ENCODE measurements at regions not wholly inside any gene's neighbourhood (a gene's known extent, or its start where the extent isn't known, plus 50 kb on each side); places are given as distances from the start of the nearest gene placed in this dataset.
"Not testable (repeated sequence)": the region's sequence is repeated elsewhere in the genome, so short reads cannot be mapped to it uniquely, and the experiment has no call there.

DNA sequence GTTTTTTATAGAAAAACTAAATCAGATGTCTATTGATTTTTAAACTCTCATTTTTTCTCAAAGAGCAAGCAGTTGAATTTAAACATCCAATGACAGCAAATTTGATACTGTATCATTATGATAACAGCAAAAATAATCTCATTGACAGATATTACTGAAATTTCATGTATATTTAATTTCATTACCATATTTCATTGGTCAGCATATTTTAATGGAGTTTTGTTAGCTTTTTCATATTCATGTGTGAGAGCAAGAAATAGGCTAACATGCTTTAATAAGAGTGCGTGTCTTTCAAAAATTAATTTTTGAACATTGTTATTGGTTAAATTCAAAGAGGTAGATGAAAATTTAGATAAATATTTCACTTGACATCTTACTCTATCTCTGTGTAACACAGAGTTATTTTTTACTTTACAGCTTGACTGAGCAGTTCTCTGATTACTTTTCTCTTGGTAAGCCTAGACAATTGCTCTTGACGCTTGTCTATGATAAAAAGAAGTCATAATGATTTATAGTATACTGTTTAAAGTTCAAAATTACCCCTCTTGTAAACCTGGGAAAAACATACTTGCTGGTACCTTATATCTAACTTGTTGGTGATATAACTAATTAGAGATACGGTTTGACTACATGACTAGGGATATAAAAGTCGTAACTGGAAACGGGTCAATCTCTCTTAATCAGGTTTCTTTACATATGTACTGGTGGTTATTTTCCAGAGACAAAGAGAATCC lies 732.3 kb upstream of the NCAM2 start:
- DNase-seq (ENCODE audit: low read depth, low spot score), result no peak
- H3K27ac ChIP-seq, result no peak overlapping the region

DNA sequence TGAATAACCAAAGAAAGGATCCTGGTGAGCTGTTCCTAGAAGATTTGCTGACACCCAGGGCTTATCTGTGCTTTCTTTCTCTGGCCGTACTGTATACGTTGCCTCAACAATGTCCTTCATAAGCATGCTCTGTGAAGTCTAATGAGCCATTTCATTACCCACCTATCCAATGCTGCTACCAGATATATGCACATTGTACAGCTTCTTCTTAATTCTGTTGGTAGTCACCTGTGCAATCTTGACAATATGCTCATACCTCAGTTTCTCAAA lies 731.8 kb upstream of the NCAM2 start:
- no peak for DNase-seq (ENCODE audit: low read depth, low spot score)
- no peak overlapping the region for H3K27ac ChIP-seq

DNA sequence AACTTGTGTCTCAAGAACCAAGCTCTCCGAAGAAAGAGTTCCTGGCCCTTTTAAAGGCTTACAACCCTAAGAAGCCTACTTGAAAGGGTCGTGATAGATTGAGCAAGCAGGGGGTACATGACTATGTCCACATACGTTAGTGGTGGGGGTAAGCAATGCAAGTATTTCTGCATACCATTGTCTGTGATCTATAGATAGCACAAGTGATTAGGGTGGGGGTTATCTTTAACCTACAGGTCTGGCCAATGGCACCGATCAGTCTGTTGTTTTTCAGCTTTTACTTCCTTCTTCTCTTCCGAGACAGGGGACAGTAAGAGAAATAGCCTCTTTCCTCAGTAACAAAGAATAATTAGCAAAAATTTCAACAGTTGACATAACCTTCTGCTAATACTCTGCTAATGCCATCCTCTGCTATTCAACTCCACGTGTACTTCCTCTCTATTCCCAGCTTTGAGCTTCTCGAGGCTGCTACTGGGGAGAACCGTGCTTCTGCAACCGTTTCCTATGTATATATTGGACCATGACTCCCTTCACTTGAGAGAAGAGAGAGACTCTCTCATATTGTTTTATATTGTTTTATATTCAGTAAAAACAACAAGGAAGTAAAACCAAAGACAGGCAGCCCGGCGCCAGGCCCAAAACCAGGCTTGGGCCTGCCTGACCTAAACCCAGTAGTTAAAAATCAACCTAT lies 727.7 kb upstream of the NCAM2 start:
- H3K27ac ChIP-seq, result no peak overlapping the region
- DNase-seq (ENCODE audit: low read depth, low spot score), result no peak

DNA sequence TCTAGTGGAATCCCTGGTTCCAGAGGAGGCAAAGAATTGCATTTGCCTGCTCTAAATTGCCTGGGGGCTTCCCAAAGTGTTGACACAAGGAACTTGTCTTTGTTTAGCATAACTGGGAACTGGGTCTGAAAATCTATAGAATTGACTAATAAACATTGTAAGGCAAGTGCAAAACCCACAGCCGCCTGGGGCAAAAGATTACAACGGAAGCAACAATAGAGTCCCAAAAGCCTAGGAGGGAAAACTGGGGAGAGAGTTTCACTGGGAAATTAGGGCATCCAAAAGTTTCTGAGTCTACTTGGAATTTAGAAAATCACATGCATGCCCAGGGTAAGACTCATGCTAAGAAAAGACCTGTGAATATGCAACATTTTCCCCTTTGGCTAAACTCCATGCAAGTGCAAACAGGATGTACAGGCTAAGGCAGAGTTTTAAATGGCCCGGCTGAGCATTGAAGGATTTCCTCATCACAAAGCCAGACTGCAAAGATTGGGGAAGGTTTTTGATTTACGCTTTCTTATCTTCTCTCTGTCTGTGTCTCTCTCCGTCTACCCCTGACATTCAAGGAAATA lies 725.3 kb upstream of the NCAM2 start:
- DNase-seq (ENCODE audit: low read depth, low spot score), result no peak
- H3K27ac ChIP-seq, result no peak overlapping the region

- DNase-seq (ENCODE audit: low read depth, low spot score), result no peak
Observed at GRCh38 chr21:20276377-20276776, 721.8 kb upstream of the NCAM2 start.

DNA sequence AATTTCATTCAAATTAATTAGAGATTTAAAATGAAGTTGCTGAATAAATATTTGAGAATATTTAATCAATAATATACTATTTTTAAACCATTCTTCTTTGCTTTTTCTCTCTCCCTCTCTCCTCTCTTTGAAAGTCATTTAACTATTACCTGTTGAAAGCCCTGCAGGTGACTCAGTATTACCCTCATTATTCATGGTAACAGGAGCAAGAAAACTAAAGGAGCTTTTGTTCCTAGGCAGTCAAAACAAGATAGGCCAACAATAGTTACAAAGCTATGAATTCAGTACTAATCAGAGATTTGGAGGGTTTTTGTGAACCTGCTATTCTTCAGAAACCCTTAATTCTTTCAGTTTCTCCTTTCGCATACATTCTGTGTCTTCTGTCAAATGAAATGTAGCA lies 721.3 kb upstream of the NCAM2 start:
- H3K27ac ChIP-seq, result no peak overlapping the region
- DNase-seq (ENCODE audit: low read depth, low spot score), result no peak

More at GRCh38 chr21:20276377-20276776, 721.8 kb upstream of the NCAM2 start:
- no peak overlapping the region for H3K27ac ChIP-seq

DNA sequence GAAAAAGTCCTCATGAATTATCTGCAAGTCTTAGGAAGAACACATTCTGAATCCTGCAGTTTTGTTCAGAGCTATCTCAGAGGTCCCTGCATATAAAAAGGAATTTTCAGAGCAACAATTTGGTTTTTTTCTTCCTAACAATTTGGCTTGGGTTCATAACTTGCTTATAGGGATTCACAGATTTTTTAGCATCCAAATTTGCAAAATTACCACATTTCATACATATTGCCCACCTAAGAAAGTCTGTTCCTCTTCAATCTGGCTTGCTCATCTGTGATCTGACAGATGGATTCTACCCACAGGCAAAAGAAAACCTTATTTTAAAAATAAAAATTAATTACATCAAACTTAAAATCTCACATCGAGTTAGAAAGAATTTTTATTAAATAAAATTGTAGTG lies 714.4 kb upstream of the NCAM2 start:
- DNase-seq (ENCODE audit: low read depth, low spot score), result no peak
- no peak overlapping the region for H3K27ac ChIP-seq

DNA sequence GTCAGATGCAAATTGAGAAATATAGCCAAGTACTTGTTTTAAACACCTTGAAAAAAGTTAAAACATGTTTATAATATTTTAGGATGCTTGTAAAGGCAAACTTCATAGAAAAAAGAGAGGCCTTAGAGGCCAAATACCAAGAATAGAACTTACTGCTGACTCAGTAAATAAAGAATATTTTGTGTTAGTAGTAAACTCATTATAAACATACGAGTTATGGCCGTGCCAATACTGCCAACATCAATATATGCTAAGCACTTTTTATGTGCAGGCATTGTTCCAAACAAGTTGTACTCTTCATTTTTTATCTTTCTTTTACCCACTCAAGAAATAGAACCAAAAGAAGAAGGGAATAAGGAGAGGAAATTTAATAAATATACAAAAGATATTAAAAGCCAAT lies 705.9 kb upstream of the NCAM2 start:
- no peak overlapping the region for H3K27ac ChIP-seq
- no peak for DNase-seq (ENCODE audit: low read depth, low spot score)

GRCh38 chr21:20292854-20293253 lies 705.4 kb upstream of the NCAM2 start:
- H3K27ac ChIP-seq; DNase-seq (ENCODE audit: low read depth, low spot score): not testable (repeated sequence)

DNA sequence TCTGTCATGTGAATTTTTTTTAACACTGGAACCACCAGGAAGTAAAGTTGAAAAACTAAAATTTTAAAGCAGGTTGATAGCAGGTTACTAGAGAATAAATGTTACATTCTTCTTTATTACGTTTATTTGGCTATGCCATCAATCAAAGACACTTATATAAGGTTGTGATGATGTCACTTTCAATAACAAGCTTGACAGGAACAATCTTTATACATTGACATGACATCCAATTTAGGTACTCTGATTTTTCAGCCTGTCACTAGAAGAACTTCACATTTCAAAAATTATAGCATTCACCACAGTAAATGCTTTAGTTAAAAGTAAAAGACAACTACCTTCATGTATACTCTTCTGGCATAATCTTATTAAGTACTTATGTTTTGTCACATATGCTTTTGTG lies 696.8 kb upstream of the NCAM2 start:
- DNase-seq (ENCODE audit: low read depth, low spot score), result no peak

GRCh38 chr21:20302084-20302483 lies 696.1 kb upstream of the NCAM2 start:
- no peak for DNase-seq (ENCODE audit: low read depth, low spot score)
- no peak overlapping the region for H3K27ac ChIP-seq

More for the DNA sequence above, 696.8 kb upstream of the NCAM2 start:
- H3K27ac ChIP-seq, result no peak overlapping the region

DNA sequence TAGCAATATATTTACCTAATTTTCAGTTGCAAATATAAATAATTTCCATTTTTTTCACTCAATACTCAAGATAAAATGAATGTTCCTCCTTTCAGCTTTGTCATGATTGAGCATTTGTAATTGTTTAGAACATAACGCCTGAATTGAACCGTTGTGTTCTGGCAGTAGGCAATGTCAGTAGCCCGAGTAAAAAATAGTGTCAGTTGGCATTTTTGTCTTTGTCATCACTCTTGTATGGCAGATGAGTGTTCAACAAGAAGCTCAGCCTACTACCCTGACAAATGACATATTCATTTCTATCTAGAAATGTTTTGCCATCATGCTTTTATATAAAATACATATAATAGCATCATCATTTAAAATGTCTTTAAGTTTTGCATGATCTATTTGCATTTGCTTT lies 691.4 kb upstream of the NCAM2 start:
- no peak for DNase-seq (ENCODE audit: low read depth, low spot score)
- no peak overlapping the region for H3K27ac ChIP-seq

GRCh38 chr21:20308586-20309315 lies 689.5 kb upstream of the NCAM2 start:
- no peak overlapping the region for H3K27ac ChIP-seq
- DNase-seq (ENCODE audit: low read depth, low spot score), result no peak

GRCh38 chr21:20311234-20311787 lies 686.9 kb upstream of the NCAM2 start:
- H3K27ac ChIP-seq, result no peak overlapping the region
- DNase-seq (ENCODE audit: low read depth, low spot score), result no peak

DNA sequence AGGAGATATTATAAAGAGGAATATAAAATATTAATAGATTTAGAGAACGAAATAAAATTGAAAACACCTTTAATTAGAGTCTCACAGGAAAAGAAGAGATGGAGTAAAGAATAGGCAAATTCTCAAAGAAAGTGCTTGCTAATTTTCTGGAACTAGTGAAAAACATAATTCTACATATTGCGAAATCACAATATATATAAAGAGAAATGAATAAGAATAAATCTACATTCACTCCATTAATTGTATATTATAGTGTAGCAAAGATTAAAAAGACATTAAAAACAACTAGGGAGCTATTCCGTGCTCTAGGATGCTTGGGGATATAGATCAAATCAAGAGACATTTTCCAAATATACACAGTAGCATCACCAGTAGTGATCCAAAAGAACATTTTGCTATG lies 685.2 kb upstream of the NCAM2 start:
- no peak overlapping the region for H3K27ac ChIP-seq
- DNase-seq (ENCODE audit: low read depth, low spot score), result no peak

GRCh38 chr21:20315042-20315441 lies 683.2 kb upstream of the NCAM2 start:
- DNase-seq (ENCODE audit: low read depth, low spot score), result no peak
- no peak overlapping the region for H3K27ac ChIP-seq

DNA sequence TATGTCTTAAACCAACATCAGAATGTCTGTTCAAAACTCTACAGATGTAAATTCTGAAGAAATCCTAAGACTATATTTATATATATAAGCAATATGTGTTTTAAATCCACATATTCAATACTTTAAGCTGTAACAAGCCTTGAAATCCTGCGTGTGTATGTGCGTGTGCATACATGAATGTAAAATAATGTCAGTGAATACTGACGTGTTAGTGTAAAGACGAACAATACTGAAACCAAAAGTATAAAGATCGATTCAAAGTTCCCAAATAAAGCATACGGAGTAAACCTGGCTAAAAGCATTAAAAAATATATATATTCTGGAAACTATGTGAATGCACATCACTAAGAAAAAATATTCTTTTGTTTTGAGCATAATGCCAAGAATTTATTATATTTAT lies 668.6 kb upstream of the NCAM2 start:
- DNase-seq (ENCODE audit: low read depth, low spot score), result no peak
- H3K27ac ChIP-seq, result no peak overlapping the region

GRCh38 chr21:20330652-20331051 lies 667.6 kb upstream of the NCAM2 start:
- DNase-seq (ENCODE audit: low read depth, low spot score), result no peak
- no peak overlapping the region for H3K27ac ChIP-seq

DNA sequence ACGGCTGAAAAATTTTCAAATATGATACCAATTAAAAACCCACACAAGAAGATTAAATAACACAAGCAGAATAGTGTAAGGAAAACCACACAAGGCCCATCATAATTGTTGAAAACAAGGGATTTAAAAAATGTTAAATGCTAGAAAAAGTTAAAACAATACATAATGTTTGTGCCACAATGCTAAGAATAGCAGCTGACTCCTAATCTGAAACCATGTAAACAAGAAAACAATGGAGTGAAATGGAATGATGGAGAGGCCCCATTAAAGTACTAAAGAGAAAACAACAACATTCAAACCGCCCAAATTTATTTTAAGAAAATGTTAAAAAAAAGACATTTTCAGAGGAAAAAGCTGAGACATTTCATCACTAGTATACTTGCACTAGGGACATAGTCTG lies 663.6 kb upstream of the NCAM2 start:
- no peak overlapping the region for H3K27ac ChIP-seq
- DNase-seq (ENCODE audit: low read depth, low spot score), result no peak

DNA sequence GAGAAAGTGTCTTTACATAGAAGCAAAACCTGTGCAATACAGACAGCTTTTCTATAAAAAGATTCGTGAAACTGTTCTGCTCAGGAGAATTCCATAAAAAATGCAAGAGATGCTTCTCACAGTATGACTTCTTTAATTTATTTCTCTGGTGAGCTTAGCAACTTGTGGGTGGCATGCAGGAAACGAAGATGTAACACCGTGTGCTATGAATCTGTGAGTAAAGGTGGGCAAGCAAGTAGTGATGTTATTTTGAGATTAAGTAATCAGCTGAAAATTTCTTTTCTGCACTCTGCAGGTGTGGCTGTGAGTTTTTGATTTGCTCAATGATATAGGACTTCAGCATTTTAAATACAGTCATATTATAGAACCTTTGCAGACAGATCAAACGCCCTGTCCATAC lies 656.8 kb upstream of the NCAM2 start:
- no peak for DNase-seq (ENCODE audit: low read depth, low spot score)
- no peak overlapping the region for H3K27ac ChIP-seq

DNA sequence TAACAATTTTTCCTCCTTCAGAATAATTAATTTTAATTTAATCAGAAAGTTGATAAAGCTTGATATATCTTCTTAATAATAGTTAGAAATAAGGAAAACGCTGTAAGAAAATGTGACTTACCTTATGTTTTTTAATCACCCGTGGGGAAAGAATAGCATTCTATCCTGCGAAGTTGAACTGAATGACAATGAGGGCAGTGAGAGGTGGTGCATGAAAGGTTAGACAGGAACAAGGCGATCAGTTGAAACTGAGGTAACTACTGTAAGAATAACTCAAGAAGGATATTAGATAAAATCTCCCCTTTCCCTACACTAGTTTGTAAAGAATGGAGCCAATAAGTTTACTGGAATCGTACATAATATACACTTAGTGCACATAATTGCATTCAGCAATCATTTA lies 655.0 kb upstream of the NCAM2 start:
- no peak overlapping the region for H3K27ac ChIP-seq
- no peak for DNase-seq (ENCODE audit: low read depth, low spot score)

Data from epithelial cell of prostate (primary cell).